ENCODE measurements at regions not wholly inside any gene's neighbourhood (a gene's known extent, or its start where the extent isn't known, plus 50 kb on each side); places are given as distances from the start of the nearest gene placed in this dataset.

DNA sequence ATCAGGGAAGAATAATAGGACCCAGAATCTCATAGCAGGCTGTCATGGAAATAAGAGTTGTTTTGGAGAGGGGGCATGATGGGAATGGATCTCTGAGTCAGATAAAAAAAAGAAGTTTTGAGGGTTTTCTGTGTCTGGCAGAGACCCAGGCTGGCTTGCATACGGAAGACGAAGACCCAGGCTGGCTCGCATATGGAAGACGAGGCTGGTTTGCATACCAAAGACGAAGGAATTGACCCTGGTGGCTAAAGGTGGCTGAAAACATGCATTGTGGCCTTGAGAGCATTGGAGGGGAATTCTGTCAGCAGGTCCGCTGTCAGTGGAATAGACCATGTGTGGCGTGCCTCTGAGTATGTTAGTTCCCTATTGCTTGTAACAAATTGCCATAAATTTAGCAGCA, 335.1 kb downstream of the BTBD3 start:
- TF ChIP-seq, protein P1, sequence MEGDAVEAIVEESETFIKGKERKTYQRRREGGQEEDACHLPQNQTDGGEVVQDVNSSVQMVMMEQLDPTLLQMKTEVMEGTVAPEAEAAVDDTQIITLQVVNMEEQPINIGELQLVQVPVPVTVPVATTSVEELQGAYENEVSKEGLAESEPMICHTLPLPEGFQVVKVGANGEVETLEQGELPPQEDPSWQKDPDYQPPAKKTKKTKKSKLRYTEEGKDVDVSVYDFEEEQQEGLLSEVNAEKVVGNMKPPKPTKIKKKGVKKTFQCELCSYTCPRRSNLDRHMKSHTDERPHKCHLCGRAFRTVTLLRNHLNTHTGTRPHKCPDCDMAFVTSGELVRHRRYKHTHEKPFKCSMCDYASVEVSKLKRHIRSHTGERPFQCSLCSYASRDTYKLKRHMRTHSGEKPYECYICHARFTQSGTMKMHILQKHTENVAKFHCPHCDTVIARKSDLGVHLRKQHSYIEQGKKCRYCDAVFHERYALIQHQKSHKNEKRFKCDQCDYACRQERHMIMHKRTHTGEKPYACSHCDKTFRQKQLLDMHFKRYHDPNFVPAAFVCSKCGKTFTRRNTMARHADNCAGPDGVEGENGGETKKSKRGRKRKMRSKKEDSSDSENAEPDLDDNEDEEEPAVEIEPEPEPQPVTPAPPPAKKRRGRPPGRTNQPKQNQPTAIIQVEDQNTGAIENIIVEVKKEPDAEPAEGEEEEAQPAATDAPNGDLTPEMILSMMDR (IDR thresholded peaks at IDR 0.05): no peak
- no peak for TF ChIP-seq POLR2A (IDR thresholded peaks at IDR 0.05)
